ENCODE measurements at regions not wholly inside any gene's neighbourhood (a gene's known extent, or its start where the extent isn't known, plus 50 kb on each side); places are given as distances from the start of the nearest gene placed in this dataset.

DNA sequence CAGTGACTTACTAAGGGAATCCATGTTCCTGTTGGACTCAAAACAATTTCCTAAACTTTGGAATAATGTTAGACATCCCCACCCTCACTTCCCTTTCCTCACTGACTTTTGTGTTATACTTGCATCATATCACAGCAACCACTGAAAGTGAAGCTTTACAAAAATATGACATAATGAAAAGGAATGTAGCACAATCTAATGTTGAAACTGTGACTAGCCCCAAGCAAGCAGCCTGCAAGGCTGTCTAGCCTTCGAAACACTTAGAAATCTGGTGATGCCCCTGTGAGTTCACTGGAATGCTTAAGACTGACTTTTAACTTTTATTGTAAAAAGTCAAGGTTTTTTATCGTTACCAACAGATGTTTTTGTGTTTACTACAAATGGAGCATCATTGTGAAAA is 203.7 kb upstream of the ZNF385D start:
- TF ChIP-seq PATZ1 (CRISPR knock-in tag; IDR thresholded peaks at IDR 0.05; ENCODE audit: borderline replicate concordance), result no peak
- no peak for TF ChIP-seq ZFP30 (CRISPR knock-in tag; IDR thresholded peaks at IDR 0.05)
- TF ChIP-seq RARB (CRISPR knock-in tag; IDR thresholded peaks at IDR 0.05), result no peak
- TF ChIP-seq TCF4 (CRISPR knock-in tag; IDR thresholded peaks at IDR 0.05; ENCODE audit: borderline replicate concordance), result no peak
- no peak for TF ChIP-seq ZFP3 (CRISPR knock-in tag; IDR thresholded peaks at IDR 0.05)
- no peak for TF ChIP-seq ZNF8 (CRISPR knock-in tag; IDR thresholded peaks at IDR 0.05)
- no peak for TF ChIP-seq BACH2 (CRISPR knock-in tag; IDR thresholded peaks at IDR 0.05; ENCODE audit: borderline replicate concordance)
- TF ChIP-seq GLIS3 (CRISPR knock-in tag; IDR thresholded peaks at IDR 0.05), result no peak
- TF ChIP-seq, protein P1, sequence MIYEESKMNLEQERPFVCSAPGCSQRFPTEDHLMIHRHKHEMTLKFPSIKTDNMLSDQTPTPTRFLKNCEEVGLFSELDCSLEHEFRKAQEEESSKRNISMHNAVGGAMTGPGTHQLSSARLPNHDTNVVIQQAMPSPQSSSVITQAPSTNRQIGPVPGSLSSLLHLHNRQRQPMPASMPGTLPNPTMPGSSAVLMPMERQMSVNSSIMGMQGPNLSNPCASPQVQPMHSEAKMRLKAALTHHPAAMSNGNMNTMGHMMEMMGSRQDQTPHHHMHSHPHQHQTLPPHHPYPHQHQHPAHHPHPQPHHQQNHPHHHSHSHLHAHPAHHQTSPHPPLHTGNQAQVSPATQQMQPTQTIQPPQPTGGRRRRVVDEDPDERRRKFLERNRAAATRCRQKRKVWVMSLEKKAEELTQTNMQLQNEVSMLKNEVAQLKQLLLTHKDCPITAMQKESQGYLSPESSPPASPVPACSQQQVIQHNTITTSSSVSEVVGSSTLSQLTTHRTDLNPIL (CRISPR knock-in tag; IDR thresholded peaks at IDR 0.05; ENCODE audit: low read depth), result no peak
- TF ChIP-seq OSR1 (CRISPR knock-in tag; IDR thresholded peaks at IDR 0.05), result no peak
- no peak for TF ChIP-seq CSRNP3 (CRISPR knock-in tag; IDR thresholded peaks at IDR 0.05)

Data from SK-N-SH treated with all-trans-retinoic acid at 6 μM for 48 hours (cell line).